ENCODE measurements at regions not wholly inside any gene's neighbourhood (a gene's known extent, or its start where the extent isn't known, plus 50 kb on each side); places are given as distances from the start of the nearest gene placed in this dataset.
A peak's percentile ranks its signal among the peaks of the same experiment; 100 is the strongest.

GRCh38 chr15:95919460-95919859 is 411.0 kb upstream of the NR2F2 start:
- no peak for DNase-seq (ENCODE audit: low spot score)

- no peak for DNase-seq (ENCODE audit: low spot score)
These were observed 409.1 kb upstream of the NR2F2 start for GRCh38 chr15:95921404-95921803.

GRCh38 chr15:95922431-95922830 is 408.1 kb upstream of the NR2F2 start:
- DNase-seq (ENCODE audit: low spot score): no peak

GRCh38 chr15:95923792-95924191 is 406.7 kb upstream of the NR2F2 start:
- no peak for DNase-seq (ENCODE audit: low spot score)

- no peak for DNase-seq (ENCODE audit: low spot score)
These were observed 401.7 kb upstream of the NR2F2 start for GRCh38 chr15:95928822-95929221.

- no peak for DNase-seq (ENCODE audit: low spot score)
These were observed 401.2 kb upstream of the NR2F2 start for GRCh38 chr15:95929232-95929846.

GRCh38 chr15:95930659-95931375 is 399.7 kb upstream of the NR2F2 start:
- DNase-seq (ENCODE audit: low spot score): no peak

- DNase-seq (ENCODE audit: low spot score): no peak
These were observed 398.9 kb upstream of the NR2F2 start for GRCh38 chr15:95931619-95932018.

GRCh38 chr15:95932141-95932540 is 398.4 kb upstream of the NR2F2 start:
- DNase-seq (ENCODE audit: low spot score): no peak

GRCh38 chr15:95932676-95933075 is 397.8 kb upstream of the NR2F2 start:
- DNase-seq (ENCODE audit: low spot score): no peak

- DNase-seq (ENCODE audit: low spot score): no peak
These were observed 394.6 kb upstream of the NR2F2 start for GRCh38 chr15:95935852-95936251.

GRCh38 chr15:95937128-95937528 is 393.4 kb upstream of the NR2F2 start:
- DNase-seq (ENCODE audit: low spot score): no peak

- DNase-seq (ENCODE audit: low spot score): peak; percentile 27
These were observed 390.0 kb upstream of the NR2F2 start for GRCh38 chr15:95940431-95940985.

- no peak for DNase-seq (ENCODE audit: low spot score)
These were observed 386.3 kb upstream of the NR2F2 start for GRCh38 chr15:95944193-95944592.

GRCh38 chr15:95944661-95945255 is 385.7 kb upstream of the NR2F2 start:
- DNase-seq (ENCODE audit: low spot score): no peak

- no peak for DNase-seq (ENCODE audit: low spot score)
These were observed 384.3 kb upstream of the NR2F2 start for GRCh38 chr15:95946241-95946640.

GRCh38 chr15:95946926-95947325 is 383.6 kb upstream of the NR2F2 start:
- DNase-seq (ENCODE audit: low spot score): no peak

GRCh38 chr15:95948411-95948810 is 382.1 kb upstream of the NR2F2 start:
- DNase-seq (ENCODE audit: low spot score): no peak

GRCh38 chr15:95953032-95953431 is 377.5 kb upstream of the NR2F2 start:
- DNase-seq (ENCODE audit: low spot score): no peak

- peak; percentile 19 for DNase-seq (ENCODE audit: low spot score)
These were observed 372.6 kb upstream of the NR2F2 start for GRCh38 chr15:95957861-95958260.

- no peak for DNase-seq (ENCODE audit: low spot score)
These were observed 372.1 kb upstream of the NR2F2 start for GRCh38 chr15:95958382-95958781.

GRCh38 chr15:95968856-95969255 is 361.6 kb upstream of the NR2F2 start:
- no peak for DNase-seq (ENCODE audit: low spot score)

GRCh38 chr15:95970326-95970725 is 360.2 kb upstream of the NR2F2 start:
- no peak for DNase-seq (ENCODE audit: low spot score)
